Medulla oblongata (tissue), 1 donor: ENCODE measurements at regions not wholly inside any gene's neighbourhood (a gene's known extent, or its start where the extent isn't known, plus 50 kb on each side); places are given as distances from the start of the nearest gene placed in this dataset.
"Not testable (repeated sequence)": the region's sequence is repeated elsewhere in the genome, so short reads cannot be mapped to it uniquely, and the experiment has no call there.

Source experiments
- DNase-seq: peaks from one replicate; pipeline ENCODE4 v3.0.0-alpha.2; 2015; ENCODE audit errors: extremely low spot score

- DNase-seq: no peak
Measured at GRCh38 chr19:28603453-28603852, 609.5 kb downstream of the UQCRFS1 start.

GRCh38 chr19:28602675-28603298 is 610.2 kb downstream of the UQCRFS1 start:
- no peak for DNase-seq

GRCh38 chr19:28601723-28602440 is 611.1 kb downstream of the UQCRFS1 start:
- no peak for DNase-seq

- DNase-seq: no peak
Measured at GRCh38 chr19:28598861-28599260, 614.1 kb downstream of the UQCRFS1 start.

GRCh38 chr19:28596561-28597071 is 616.3 kb downstream of the UQCRFS1 start:
- DNase-seq: no peak

GRCh38 chr19:28595722-28596480 is 617.0 kb downstream of the UQCRFS1 start:
- DNase-seq: no peak

GRCh38 chr19:28594737-28595136 is 618.2 kb downstream of the UQCRFS1 start:
- DNase-seq: no peak

GRCh38 chr19:28589991-28590411 is 623.0 kb downstream of the UQCRFS1 start:
- not testable (repeated sequence) for DNase-seq

GRCh38 chr19:28586474-28586873 is 626.5 kb downstream of the UQCRFS1 start:
- no peak for DNase-seq

GRCh38 chr19:28585796-28586195 is 627.2 kb downstream of the UQCRFS1 start:
- DNase-seq: no peak

- no peak for DNase-seq
Measured at GRCh38 chr19:28583713-28584112, 629.2 kb downstream of the UQCRFS1 start.

- DNase-seq: no peak
Measured at GRCh38 chr19:28583242-28583641, 629.7 kb downstream of the UQCRFS1 start.

GRCh38 chr19:28582796-28583195 is 630.2 kb downstream of the UQCRFS1 start:
- DNase-seq: no peak

GRCh38 chr19:28582344-28582743 is 630.6 kb downstream of the UQCRFS1 start:
- DNase-seq: no peak

GRCh38 chr19:28581468-28581770 is 631.5 kb downstream of the UQCRFS1 start:
- no peak for DNase-seq

GRCh38 chr19:28578786-28579505 is 634.0 kb downstream of the UQCRFS1 start:
- DNase-seq: no peak

- no peak for DNase-seq
Measured at GRCh38 chr19:28578208-28578607, 634.7 kb downstream of the UQCRFS1 start.

GRCh38 chr19:28577666-28578065 is 635.3 kb downstream of the UQCRFS1 start:
- no peak for DNase-seq

- no peak for DNase-seq
Measured at GRCh38 chr19:28577233-28577632, 635.7 kb downstream of the UQCRFS1 start.

GRCh38 chr19:28575816-28576215 is 637.1 kb downstream of the UQCRFS1 start:
- DNase-seq: no peak

- not testable (repeated sequence) for DNase-seq
Measured at GRCh38 chr19:28575312-28575711, 637.6 kb downstream of the UQCRFS1 start.

- no peak for DNase-seq
Measured at GRCh38 chr19:28574212-28574611, 638.7 kb downstream of the UQCRFS1 start.
